ENCODE measurements at regions not wholly inside any gene's neighbourhood (a gene's known extent, or its start where the extent isn't known, plus 50 kb on each side); places are given as distances from the start of the nearest gene placed in this dataset.

GRCh38 chr4:165751882-165752281 is 121.2 kb upstream of the TLL1 start:
- TF ChIP-seq, protein P1, sequence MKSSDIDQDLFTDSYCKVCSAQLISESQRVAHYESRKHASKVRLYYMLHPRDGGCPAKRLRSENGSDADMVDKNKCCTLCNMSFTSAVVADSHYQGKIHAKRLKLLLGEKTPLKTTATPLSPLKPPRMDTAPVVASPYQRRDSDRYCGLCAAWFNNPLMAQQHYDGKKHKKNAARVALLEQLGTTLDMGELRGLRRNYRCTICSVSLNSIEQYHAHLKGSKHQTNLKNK (CRISPR knock-in tag; IDR thresholded peaks at IDR 0.05) = no peak
- TF ChIP-seq, protein P2, sequence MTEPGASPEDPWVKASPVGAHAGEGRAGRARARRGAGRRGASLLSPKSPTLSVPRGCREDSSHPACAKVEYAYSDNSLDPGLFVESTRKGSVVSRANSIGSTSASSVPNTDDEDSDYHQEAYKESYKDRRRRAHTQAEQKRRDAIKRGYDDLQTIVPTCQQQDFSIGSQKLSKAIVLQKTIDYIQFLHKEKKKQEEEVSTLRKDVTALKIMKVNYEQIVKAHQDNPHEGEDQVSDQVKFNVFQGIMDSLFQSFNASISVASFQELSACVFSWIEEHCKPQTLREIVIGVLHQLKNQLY (CRISPR knock-in tag; IDR thresholded peaks at IDR 0.05) = no peak
- TF ChIP-seq NFE2L1 (CRISPR knock-in tag; IDR thresholded peaks at IDR 0.05) = no peak
- no peak for TF ChIP-seq TEAD4 (CRISPR knock-in tag; IDR thresholded peaks at IDR 0.05)
- TF ChIP-seq, protein P3, sequence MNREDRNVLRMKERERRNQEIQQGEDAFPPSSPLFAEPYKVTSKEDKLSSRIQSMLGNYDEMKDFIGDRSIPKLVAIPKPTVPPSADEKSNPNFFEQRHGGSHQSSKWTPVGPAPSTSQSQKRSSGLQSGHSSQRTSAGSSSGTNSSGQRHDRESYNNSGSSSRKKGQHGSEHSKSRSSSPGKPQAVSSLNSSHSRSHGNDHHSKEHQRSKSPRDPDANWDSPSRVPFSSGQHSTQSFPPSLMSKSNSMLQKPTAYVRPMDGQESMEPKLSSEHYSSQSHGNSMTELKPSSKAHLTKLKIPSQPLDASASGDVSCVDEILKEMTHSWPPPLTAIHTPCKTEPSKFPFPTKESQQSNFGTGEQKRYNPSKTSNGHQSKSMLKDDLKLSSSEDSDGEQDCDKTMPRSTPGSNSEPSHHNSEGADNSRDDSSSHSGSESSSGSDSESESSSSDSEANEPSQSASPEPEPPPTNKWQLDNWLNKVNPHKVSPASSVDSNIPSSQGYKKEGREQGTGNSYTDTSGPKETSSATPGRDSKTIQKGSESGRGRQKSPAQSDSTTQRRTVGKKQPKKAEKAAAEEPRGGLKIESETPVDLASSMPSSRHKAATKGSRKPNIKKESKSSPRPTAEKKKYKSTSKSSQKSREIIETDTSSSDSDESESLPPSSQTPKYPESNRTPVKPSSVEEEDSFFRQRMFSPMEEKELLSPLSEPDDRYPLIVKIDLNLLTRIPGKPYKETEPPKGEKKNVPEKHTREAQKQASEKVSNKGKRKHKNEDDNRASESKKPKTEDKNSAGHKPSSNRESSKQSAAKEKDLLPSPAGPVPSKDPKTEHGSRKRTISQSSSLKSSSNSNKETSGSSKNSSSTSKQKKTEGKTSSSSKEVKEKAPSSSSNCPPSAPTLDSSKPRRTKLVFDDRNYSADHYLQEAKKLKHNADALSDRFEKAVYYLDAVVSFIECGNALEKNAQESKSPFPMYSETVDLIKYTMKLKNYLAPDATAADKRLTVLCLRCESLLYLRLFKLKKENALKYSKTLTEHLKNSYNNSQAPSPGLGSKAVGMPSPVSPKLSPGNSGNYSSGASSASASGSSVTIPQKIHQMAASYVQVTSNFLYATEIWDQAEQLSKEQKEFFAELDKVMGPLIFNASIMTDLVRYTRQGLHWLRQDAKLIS (CRISPR knock-in tag; IDR thresholded peaks at IDR 0.05; ENCODE audit: borderline replicate concordance) = no peak

Measured in WTC11 (cell line).